A549 (cell line): ENCODE measurements at regions not wholly inside any gene's neighbourhood (a gene's known extent, or its start where the extent isn't known, plus 50 kb on each side); places are given as distances from the start of the nearest gene placed in this dataset.

ENCODE experiments used
- ATAC-seq, 2 experiments: fragments of 200-7000 bp in 1 of 2; fragments of >200 bp in 1 of 2; cut with Nextera tagmentation in 1 of 2; cut with Tn5 transposase in 1 of 2; 3 replicates each; pipeline versions ENCODE4 v1.8.0 to v1.9.1; 2018 to 2020; ENCODE audit warnings: mild to moderate bottlenecking in 1 of 2, moderate library complexity in 1 of 2
- CTCF ChIA-PET: fragments of 300-600 bp; sonication (Branson Sonifier 250); formaldehyde crosslinking; extraction: SDS; loops from one replicate; lab custom pipeline; 2021; ENCODE audit warnings: antibody characterized with exemption, inconsistent platforms; lab: Yijun Ruan, JAX
- POLR2A ChIA-PET: fragments of 350-600 bp; formaldehyde crosslinking; extraction: SDS; loops from one replicate; lab custom pipeline; 2021; ENCODE audit warnings: antibody characterized with exemption, inconsistent platforms; lab: Yijun Ruan, JAX
- DNase-seq, 2 experiments: peaks; one replicate each; pipeline versions ENCODE4 v3.0.0 to v3.0.0-alpha.2; 2011 to 2016; ENCODE audit warnings: low read depth in 1 of 2, low spot score in 1 of 2
- FAIRE-seq: peaks from 2 replicates; lab custom pipeline; 2011; peaks lifted over from hg19 to GRCh38; lab: Jason Lieb, UNC
- H3K27ac ChIP-seq, 2 experiments: fragments of >200 bp; sonication (Bioruptor Twin); formaldehyde crosslinking; 3 replicates each; pipeline ENCODE4 v1.5.1; 2016 to 2017
- H3K4me1 ChIP-seq: fragments of >200 bp; sonication (Bioruptor Twin); formaldehyde crosslinking; 3 replicates; pipeline ENCODE4 v1.6.1; 2016
- H3K4me2 ChIP-seq: fragments of >200 bp; sonication (Bioruptor Twin); formaldehyde crosslinking; 3 replicates; pipeline ENCODE4 v1.6.1; 2016
- H3K4me3 ChIP-seq: fragments of >200 bp; sonication (Bioruptor Twin); formaldehyde crosslinking; 3 replicates; pipeline ENCODE4 v1.5.1; 2016
- H3K9me3 ChIP-seq: fragments of >200 bp; sonication (Bioruptor Twin); formaldehyde crosslinking; 3 replicates; pipeline ENCODE4 v1.6.1; 2016
- CBX2 ChIP-seq: fragments of 200-600 bp; sonication (generic); IDR thresholded peaks from 2 replicates; pipeline ENCODE4 v1.6.1; 2016; ENCODE audit warnings: low read depth, mild to moderate bottlenecking, borderline replicate concordance
- CHD2 ChIP-seq: fragments of 150-350 bp; IDR thresholded peaks from 2 replicates; pipeline ENCODE4 v1.6.1; 2014; ENCODE audit warnings: low read length; ENCODE audit not compliant: partially characterized antibody
- CHD4 ChIP-seq: fragments of 200-600 bp; sonication (generic); IDR thresholded peaks from 2 replicates; pipeline ENCODE4 v1.6.1; 2016; ENCODE audit warnings: antibody characterized with exemption, mild to moderate bottlenecking, borderline replicate concordance
- ESRRA ChIP-seq: fragments of 150-350 bp; IDR thresholded peaks from 2 replicates; pipeline ENCODE4 v1.6.1; 2014; ENCODE audit warnings: mild to moderate bottlenecking, low read length, borderline replicate concordance
- FOSB ChIP-seq: fragments of 250-450 bp; sonication (Bioruptor Pico); IDR thresholded peaks from 2 replicates; pipeline ENCODE4 v1.5.0; 2020; ENCODE audit warnings: mild to moderate bottlenecking, moderate library complexity
- FOSL2 ChIP-seq, 2 experiments: fragments of 450-650 bp in 1 of 2; fragments of >200 bp in 1 of 2; sonication (Bioruptor Twin) in 1 of 2; formaldehyde crosslinking; IDR thresholded peaks; 2 replicates each; pipeline versions ENCODE4 v1.5.0 to v1.6.1; 2016 to 2020; ENCODE audit warnings: mild to moderate bottlenecking in 1 of 2, moderate library complexity in 1 of 2
- GATA3 ChIP-seq: IDR thresholded peaks from 2 replicates; pipeline ENCODE4 v1.6.1; 2012; ENCODE audit warnings: borderline replicate concordance
- JUNB ChIP-seq: fragments of >200 bp; sonication (Bioruptor Twin); formaldehyde crosslinking; IDR thresholded peaks from 2 replicates; pipeline ENCODE4 v1.6.1; 2016
- MYC ChIP-seq: IDR thresholded peaks from 2 replicates; pipeline ENCODE4 v1.6.1; 2012; ENCODE audit warnings: mild to moderate bottlenecking, inconsistent platforms, low read length, improper control_type of control experiment, borderline replicate concordance
- POLR2AphosphoS2 ChIP-seq: conservative IDR thresholded peaks from 2 replicates; pipeline ENCODE4 v1.6.1; 2012; ENCODE audit warnings: low read length, improper control_type of control experiment, inconsistent platforms
- RAD21 ChIP-seq, 2 experiments: fragments of >200 bp in 1 of 2; sonication (Bioruptor Twin) in 1 of 2; formaldehyde crosslinking in 1 of 2; IDR thresholded peaks in 1 of 2; conservative IDR thresholded peaks in 1 of 2; 2 replicates in 1 of 2; 3 replicates in 1 of 2; pipeline ENCODE4 v1.6.1; 2012 to 2018; ENCODE audit warnings: inconsistent platforms in 1 of 2
- RFX5 ChIP-seq: fragments of 450-650 bp; IDR thresholded peaks from 2 replicates; pipeline ENCODE4 v1.7.1; 2014; ENCODE audit warnings: antibody characterized with exemption, mild to moderate bottlenecking, moderate library complexity
- SMC3 ChIP-seq: fragments of >200 bp; sonication (Bioruptor Twin); formaldehyde crosslinking; IDR thresholded peaks from 3 replicates; pipeline ENCODE4 v1.6.1; 2018; ENCODE audit warnings: inconsistent platforms
- SREBF2 ChIP-seq: fragments of 450-650 bp; IDR thresholded peaks from 2 replicates; pipeline ENCODE4 v1.6.1; 2014; ENCODE audit warnings: mild to moderate bottlenecking, moderate library complexity
- TFCP2L1 ChIP-seq: fragments of 250-450 bp; sonication (Bioruptor Pico); IDR thresholded peaks from 2 replicates; pipeline ENCODE4 v1.5.0; 2021; ENCODE audit warnings: mild to moderate bottlenecking
- ZSCAN20 ChIP-seq: fragments of 250-450 bp; sonication (Bioruptor Pico); IDR thresholded peaks from 2 replicates; pipeline ENCODE4 v1.8.0; 2022; ENCODE audit warnings: mild to moderate bottlenecking, moderate library complexity
- WGBS: methylation state at CpG from one replicate; pipeline ENCODE4 v1.1.6; 2017; ENCODE audit errors: missing lambda C conversion rate; 5-methylcytosine and 5-hydroxymethylcytosine counted together
- TF ChIP-seq, protein P1 (sequence below): fragments of 150-350 bp; IDR thresholded peaks from 2 replicates; pipeline ENCODE4 v1.6.1; 2014; ENCODE audit warnings: low read depth, mild to moderate bottlenecking, low read length
- TF ChIP-seq, protein P2 (sequence below): fragments of 200-600 bp; sonication (generic); IDR thresholded peaks from 2 replicates; pipeline ENCODE4 v1.6.1; 2016; ENCODE audit warnings: antibody characterized with exemption, mild to moderate bottlenecking, moderate library complexity
- TF ChIP-seq, protein P3 (sequence below): IDR thresholded peaks from 2 replicates; pipeline ENCODE4 v1.6.1; 2012
- TF ChIP-seq, protein P4 (sequence below): IDR thresholded peaks from 2 replicates; pipeline ENCODE4 v1.6.1; 2012
- TF ChIP-seq, protein P5 (sequence below): fragments of >200 bp; sonication (Bioruptor Twin); formaldehyde crosslinking; IDR thresholded peaks from 2 replicates; pipeline ENCODE4 v1.6.1; 2016
- TF ChIP-seq, protein P6 (sequence below): fragments of 250-450 bp; sonication (Bioruptor Pico); IDR thresholded peaks from 2 replicates; pipeline ENCODE4 v1.5.0; 2020; ENCODE audit warnings: low read depth, mild to moderate bottlenecking, moderate library complexity

DNA sequence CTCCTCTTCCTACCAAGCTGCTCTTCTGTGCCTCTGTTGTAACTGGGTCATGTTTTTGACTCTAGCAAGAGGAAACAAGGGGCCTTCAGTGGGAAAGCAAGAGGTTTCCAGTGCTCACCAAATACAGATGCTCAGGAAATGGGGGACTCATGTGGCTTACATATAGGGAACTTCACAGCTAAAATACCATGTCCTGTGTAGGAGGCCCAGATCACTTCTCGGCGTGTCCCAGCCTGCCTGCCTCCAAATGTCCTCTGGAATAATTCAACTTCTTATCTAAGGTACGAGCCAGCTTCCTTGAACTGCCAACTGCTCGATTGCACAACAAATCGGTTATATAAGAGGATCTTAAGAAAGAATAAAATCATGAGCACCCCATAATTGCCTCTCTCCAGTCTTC lies 161.3 kb downstream of the KIT start (continued):
- TF ChIP-seq, protein P1, sequence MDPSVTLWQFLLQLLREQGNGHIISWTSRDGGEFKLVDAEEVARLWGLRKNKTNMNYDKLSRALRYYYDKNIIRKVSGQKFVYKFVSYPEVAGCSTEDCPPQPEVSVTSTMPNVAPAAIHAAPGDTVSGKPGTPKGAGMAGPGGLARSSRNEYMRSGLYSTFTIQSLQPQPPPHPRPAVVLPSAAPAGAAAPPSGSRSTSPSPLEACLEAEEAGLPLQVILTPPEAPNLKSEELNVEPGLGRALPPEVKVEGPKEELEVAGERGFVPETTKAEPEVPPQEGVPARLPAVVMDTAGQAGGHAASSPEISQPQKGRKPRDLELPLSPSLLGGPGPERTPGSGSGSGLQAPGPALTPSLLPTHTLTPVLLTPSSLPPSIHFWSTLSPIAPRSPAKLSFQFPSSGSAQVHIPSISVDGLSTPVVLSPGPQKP, result no peak
- no peak for TF ChIP-seq FOSB
- no peak for TF ChIP-seq RAD21 (conservative IDR thresholded peaks at IDR 0.05 in 1 of 2, IDR thresholded peaks at IDR 0.05 in 1 of 2)
- TF ChIP-seq, protein P2, sequence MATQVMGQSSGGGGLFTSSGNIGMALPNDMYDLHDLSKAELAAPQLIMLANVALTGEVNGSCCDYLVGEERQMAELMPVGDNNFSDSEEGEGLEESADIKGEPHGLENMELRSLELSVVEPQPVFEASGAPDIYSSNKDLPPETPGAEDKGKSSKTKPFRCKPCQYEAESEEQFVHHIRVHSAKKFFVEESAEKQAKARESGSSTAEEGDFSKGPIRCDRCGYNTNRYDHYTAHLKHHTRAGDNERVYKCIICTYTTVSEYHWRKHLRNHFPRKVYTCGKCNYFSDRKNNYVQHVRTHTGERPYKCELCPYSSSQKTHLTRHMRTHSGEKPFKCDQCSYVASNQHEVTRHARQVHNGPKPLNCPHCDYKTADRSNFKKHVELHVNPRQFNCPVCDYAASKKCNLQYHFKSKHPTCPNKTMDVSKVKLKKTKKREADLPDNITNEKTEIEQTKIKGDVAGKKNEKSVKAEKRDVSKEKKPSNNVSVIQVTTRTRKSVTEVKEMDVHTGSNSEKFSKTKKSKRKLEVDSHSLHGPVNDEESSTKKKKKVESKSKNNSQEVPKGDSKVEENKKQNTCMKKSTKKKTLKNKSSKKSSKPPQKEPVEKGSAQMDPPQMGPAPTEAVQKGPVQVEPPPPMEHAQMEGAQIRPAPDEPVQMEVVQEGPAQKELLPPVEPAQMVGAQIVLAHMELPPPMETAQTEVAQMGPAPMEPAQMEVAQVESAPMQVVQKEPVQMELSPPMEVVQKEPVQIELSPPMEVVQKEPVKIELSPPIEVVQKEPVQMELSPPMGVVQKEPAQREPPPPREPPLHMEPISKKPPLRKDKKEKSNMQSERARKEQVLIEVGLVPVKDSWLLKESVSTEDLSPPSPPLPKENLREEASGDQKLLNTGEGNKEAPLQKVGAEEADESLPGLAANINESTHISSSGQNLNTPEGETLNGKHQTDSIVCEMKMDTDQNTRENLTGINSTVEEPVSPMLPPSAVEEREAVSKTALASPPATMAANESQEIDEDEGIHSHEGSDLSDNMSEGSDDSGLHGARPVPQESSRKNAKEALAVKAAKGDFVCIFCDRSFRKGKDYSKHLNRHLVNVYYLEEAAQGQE, result no peak
- TF ChIP-seq CBX2, result no peak
- TF ChIP-seq ESRRA, result no peak

DNA sequence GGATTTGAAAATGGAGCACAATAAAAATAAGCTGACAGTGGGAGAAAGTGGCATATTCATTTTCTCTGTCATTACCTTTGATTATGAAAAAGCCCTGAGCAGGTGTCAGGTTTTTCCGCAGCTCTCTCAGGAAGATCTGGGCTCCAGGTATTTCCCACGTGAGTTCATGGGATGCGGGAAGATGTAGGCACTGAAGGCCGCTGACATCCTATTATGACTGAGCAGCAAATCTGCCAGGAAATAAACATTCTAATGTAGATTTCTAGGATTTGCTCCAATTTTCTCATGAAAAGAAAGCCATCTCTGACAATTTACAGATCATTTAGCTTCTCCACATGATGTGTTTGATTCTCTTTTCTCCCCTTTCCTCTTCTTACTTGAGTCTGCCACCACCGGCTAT lies 160.7 kb downstream of the KIT start:
- CTCF ChIA-PET, result no interaction called here
- no peak overlapping the region for H3K4me3 ChIP-seq
- H3K4me1 ChIP-seq, result no peaks in the 10 kb centered on the region
- ATAC-seq, result no peak
- WGBS, result 32% methylated on average over 5 of the region's 5 CpGs
- DNase-seq, result no peak
- H3K27ac ChIP-seq, result no peak overlapping the region
- FAIRE-seq, result no peak
- TF ChIP-seq FOSB (no peak), RFX5 (no peak), SMC3 (no peak), MYC (no peak), SREBF2 (no peak), TFCP2L1 (CRISPR knock-in tag) (no peak), CHD4 (no peak), ZSCAN20 (CRISPR knock-in tag) (no peak), POLR2AphosphoS2 (no peak), CHD2 (no peak), JUNB (no peak), FOSL2 (IDR thresholded peaks at IDR 0.05) (no peak), FOSL2 (CRISPR knock-in tag; IDR thresholded peaks at IDR 0.05) (no peak), GATA3 (no peak)
- TF ChIP-seq, protein P3, sequence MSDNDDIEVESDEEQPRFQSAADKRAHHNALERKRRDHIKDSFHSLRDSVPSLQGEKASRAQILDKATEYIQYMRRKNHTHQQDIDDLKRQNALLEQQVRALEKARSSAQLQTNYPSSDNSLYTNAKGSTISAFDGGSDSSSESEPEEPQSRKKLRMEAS, result no peak
- TF ChIP-seq, protein P4, sequence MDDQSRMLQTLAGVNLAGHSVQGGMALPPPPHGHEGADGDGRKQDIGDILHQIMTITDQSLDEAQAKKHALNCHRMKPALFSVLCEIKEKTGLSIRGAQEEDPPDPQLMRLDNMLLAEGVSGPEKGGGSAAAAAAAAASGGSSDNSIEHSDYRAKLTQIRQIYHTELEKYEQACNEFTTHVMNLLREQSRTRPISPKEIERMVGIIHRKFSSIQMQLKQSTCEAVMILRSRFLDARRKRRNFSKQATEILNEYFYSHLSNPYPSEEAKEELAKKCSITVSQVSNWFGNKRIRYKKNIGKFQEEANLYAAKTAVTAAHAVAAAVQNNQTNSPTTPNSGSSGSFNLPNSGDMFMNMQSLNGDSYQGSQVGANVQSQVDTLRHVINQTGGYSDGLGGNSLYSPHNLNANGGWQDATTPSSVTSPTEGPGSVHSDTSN, result no peak
- TF ChIP-seq, protein P5, sequence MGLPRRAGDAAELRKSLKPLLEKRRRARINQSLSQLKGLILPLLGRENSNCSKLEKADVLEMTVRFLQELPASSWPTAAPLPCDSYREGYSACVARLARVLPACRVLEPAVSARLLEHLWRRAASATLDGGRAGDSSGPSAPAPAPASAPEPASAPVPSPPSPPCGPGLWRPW, result no peak
- TF ChIP-seq, protein P6, sequence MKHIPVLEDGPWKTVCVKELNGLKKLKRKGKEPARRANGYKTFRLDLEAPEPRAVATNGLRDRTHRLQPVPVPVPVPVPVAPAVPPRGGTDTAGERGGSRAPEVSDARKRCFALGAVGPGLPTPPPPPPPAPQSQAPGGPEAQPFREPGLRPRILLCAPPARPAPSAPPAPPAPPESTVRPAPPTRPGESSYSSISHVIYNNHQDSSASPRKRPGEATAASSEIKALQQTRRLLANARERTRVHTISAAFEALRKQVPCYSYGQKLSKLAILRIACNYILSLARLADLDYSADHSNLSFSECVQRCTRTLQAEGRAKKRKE (CRISPR knock-in tag), result no peak
- TF ChIP-seq, protein P2, result no peak
- no peaks in the 10 kb centered on the region for H3K9me3 ChIP-seq
- POLR2A ChIA-PET, result no interaction called here
- no peak overlapping the region for H3K4me2 ChIP-seq
